Esophagus squamous epithelium (tissue), 5 donors: ENCODE measurements at regions not wholly inside any gene's neighbourhood (a gene's known extent, or its start where the extent isn't known, plus 50 kb on each side); places are given as distances from the start of the nearest gene placed in this dataset.

Source experiments
- DNase-seq: peaks from one replicate; lab custom pipeline; 2025; lab: John Stamatoyannopoulos, UW
- H3K27ac ChIP-seq, 4 donors: fragments of 200-600 bp; sonication (generic); one replicate each; pipeline ENCODE4 v1.5.1; 2016 to 2019; ENCODE audit warnings: mild to moderate bottlenecking in 1 of 4
- H3K27me3 ChIP-seq, 4 donors: fragments of 200-600 bp; sonication (generic); 1 replicate in 3 of 4; 2 replicates in 1 of 4; pipeline versions ENCODE4 v1.5.1 to v1.6.0; 2017 to 2021; ENCODE audit warnings: antibody characterized with exemption in 1 of 4
- H3K36me3 ChIP-seq, 3 donors: fragments of 200-600 bp; sonication (generic); one replicate each; pipeline ENCODE4 v1.5.1; 2016 to 2019
- H3K4me1 ChIP-seq, 3 donors: fragments of 200-600 bp; sonication (generic); one replicate each; pipeline ENCODE4 v1.5.1; 2017 to 2019
- H3K4me3 ChIP-seq, 4 donors: fragments of 200-600 bp; sonication (generic); 1 replicate in 3 of 4; 2 replicates in 1 of 4; pipeline ENCODE4 v1.5.1; 2016 to 2019; ENCODE audit warnings: mild to moderate bottlenecking in 2 of 4, moderate library complexity in 1 of 4
- H3K9me3 ChIP-seq, 3 donors: fragments of 200-600 bp; sonication (generic); one replicate each; pipeline ENCODE4 v1.5.1; 2016 to 2019
- CTCF ChIP-seq, 6 experiments: fragments of 450-650 bp in 4 of 6; fragments of 200-600 bp in 2 of 6; sonication (generic) in 2 of 6; IDR thresholded peaks; one replicate each; pipeline ENCODE4 v1.5.1; 2016 to 2019; ENCODE audit warnings: antibody characterized with exemption in 6 of 6, mild to moderate bottlenecking in 4 of 6, moderate library complexity in 4 of 6
- POLR2A ChIP-seq, 4 donors: fragments of 450-650 bp; IDR thresholded peaks; one replicate each; pipeline ENCODE4 v1.6.1; 2017; ENCODE audit warnings: antibody characterized with exemption in 4 of 4, mild to moderate bottlenecking in 4 of 4, moderate library complexity in 3 of 4
- whole genome bisulfite sequencing, 2 donors: methylation state at CpG; one replicate each; pipeline ENCODE4 v1.1.5; 2018; 5-methylcytosine and 5-hydroxymethylcytosine counted together
- intact Hi-C: fragments of 100-400 bp; cut with DNase I; formaldehyde crosslinking; loops from one replicate; pipeline ENCODE4 v1.15.0; 2022
- donor health status: DM: yes; HTN: yes; CAD: no.

- Histone ChIP-seq H3K36me3 (no peaks in the 10 kb centered on the region), H3K27ac (no peak overlapping the region), H3K9me3 (no peaks in the 10 kb centered on the region), H3K27me3 (no peaks in the 10 kb centered on the region), H3K4me1 (no peaks in the 10 kb centered on the region), H3K4me3 (no peak overlapping the region)
- WGBS, 2 donors = 33 to 55% methylated on average over 1 of the region's 1 CpG
- TF ChIP-seq CTCF (IDR thresholded peaks at IDR 0.05) = no peak
- TF ChIP-seq POLR2A (IDR thresholded peaks at IDR 0.05) = no peak
- intact Hi-C loops = no loop called here
- DNase-seq = no peak
Measured at GRCh38 chr4:117637347-117637746, 396.9 kb upstream of the NDST3 start.

GRCh38 chr4:117640836-117641235 lies 393.4 kb upstream of the NDST3 start:
- 25 to 30% methylated on average over 1 of the region's 1 CpG for WGBS, 2 donors
- intact Hi-C loops = no loop called here
- H3K27me3 ChIP-seq = no peaks in the 10 kb centered on the region
- H3K36me3 ChIP-seq = no peaks in the 10 kb centered on the region
- H3K9me3 ChIP-seq = no peaks in the 10 kb centered on the region
- no peak overlapping the region for H3K4me3 ChIP-seq
- H3K4me1 ChIP-seq = no peaks in the 10 kb centered on the region
- H3K27ac ChIP-seq = no peak overlapping the region
- no peak for TF ChIP-seq POLR2A (IDR thresholded peaks at IDR 0.05)
- no peak for TF ChIP-seq CTCF (IDR thresholded peaks at IDR 0.05)
- no peak for DNase-seq

- Histone ChIP-seq H3K4me3 (no peak overlapping the region), H3K9me3 (no peaks in the 10 kb centered on the region), H3K27me3 (no peaks in the 10 kb centered on the region), H3K36me3 (no peaks in the 10 kb centered on the region), H3K4me1 (no peaks in the 10 kb centered on the region), H3K27ac (no peak overlapping the region)
- DNase-seq = no peak
- 48 to 62% methylated on average over 3 of the region's 3 CpGs for WGBS, 2 donors
- intact Hi-C loops = no loop called here
- no peak for TF ChIP-seq POLR2A (IDR thresholded peaks at IDR 0.05)
- TF ChIP-seq CTCF (IDR thresholded peaks at IDR 0.05) = no peak
Measured at GRCh38 chr4:117641519-117641918, 392.8 kb upstream of the NDST3 start.

GRCh38 chr4:117654079-117654478 lies 380.2 kb upstream of the NDST3 start:
- Histone ChIP-seq H3K9me3 (no peaks in the 10 kb centered on the region), H3K27me3 (no peaks in the 10 kb centered on the region), H3K4me3 (no peak overlapping the region), H3K4me1 (no peaks in the 10 kb centered on the region), H3K36me3 (no peaks in the 10 kb centered on the region), H3K27ac (no peak overlapping the region)
- intact Hi-C loops = no loop called here
- WGBS, 2 donors = 26 to 33% methylated on average over 2 of the region's 2 CpGs
- DNase-seq = no peak
- TF ChIP-seq CTCF (IDR thresholded peaks at IDR 0.05) (no peak), POLR2A (IDR thresholded peaks at IDR 0.05) (no peak)

- no peaks in the 10 kb centered on the region for H3K36me3 ChIP-seq
- H3K9me3 ChIP-seq = no peaks in the 10 kb centered on the region
- no peak overlapping the region for H3K4me3 ChIP-seq
- H3K4me1 ChIP-seq = no peaks in the 10 kb centered on the region
- intact Hi-C loops = no loop called here
- WGBS, 2 donors = 65 to 76% methylated on average over 1 of the region's 1 CpG
- DNase-seq = no peak
- no peaks in the 10 kb centered on the region for H3K27me3 ChIP-seq
- TF ChIP-seq CTCF (IDR thresholded peaks at IDR 0.05) = no peak
- no peak for TF ChIP-seq POLR2A (IDR thresholded peaks at IDR 0.05)
- H3K27ac ChIP-seq = no peak overlapping the region
Measured at GRCh38 chr4:117660668-117661067, 373.6 kb upstream of the NDST3 start.
